ENCODE measurements at regions not wholly inside any gene's neighbourhood (a gene's known extent, or its start where the extent isn't known, plus 50 kb on each side); places are given as distances from the start of the nearest gene placed in this dataset.

GRCh38 chr4:38357546-38357945, 306.5 kb upstream of the KLF3 start:
- no peak for DNase-seq (ENCODE audit: low read depth)
- TF ChIP-seq CTCF (conservative IDR thresholded peaks at IDR 0.05; ENCODE audit: low read depth, low read length), result no peak
- no peak overlapping the region for H3K4me3 ChIP-seq (ENCODE audit: low read depth, low read length)

- no peak overlapping the region for H3K4me3 ChIP-seq (ENCODE audit: low read depth, low read length)
- TF ChIP-seq CTCF (conservative IDR thresholded peaks at IDR 0.05; ENCODE audit: low read depth, low read length), result no peak
- no peak for DNase-seq (ENCODE audit: low read depth)
Measured at GRCh38 chr4:38359113-38359512, 304.9 kb upstream of the KLF3 start.

GRCh38 chr4:38360201-38360600, 303.8 kb upstream of the KLF3 start:
- TF ChIP-seq CTCF (conservative IDR thresholded peaks at IDR 0.05; ENCODE audit: low read depth, low read length), result no peak
- no peak overlapping the region for H3K4me3 ChIP-seq (ENCODE audit: low read depth, low read length)
- no peak for DNase-seq (ENCODE audit: low read depth)

GRCh38 chr4:38364383-38364963, 299.5 kb upstream of the KLF3 start:
- H3K4me3 ChIP-seq (ENCODE audit: low read depth, low read length), result no peak overlapping the region
- DNase-seq (ENCODE audit: low read depth), result no peak
- no peak for TF ChIP-seq CTCF (conservative IDR thresholded peaks at IDR 0.05; ENCODE audit: low read depth, low read length)

- no peak for TF ChIP-seq CTCF (conservative IDR thresholded peaks at IDR 0.05; ENCODE audit: low read depth, low read length)
- no peak overlapping the region for H3K4me3 ChIP-seq (ENCODE audit: low read depth, low read length)
- DNase-seq (ENCODE audit: low read depth), result no peak
Measured at GRCh38 chr4:38365261-38365660, 298.7 kb upstream of the KLF3 start.

- no peak for TF ChIP-seq CTCF (conservative IDR thresholded peaks at IDR 0.05; ENCODE audit: low read depth, low read length)
- H3K4me3 ChIP-seq (ENCODE audit: low read depth, low read length), result no peak overlapping the region
- no peak for DNase-seq (ENCODE audit: low read depth)
Measured at GRCh38 chr4:38365748-38366310, 298.2 kb upstream of the KLF3 start.

GRCh38 chr4:38366456-38366855, 297.5 kb upstream of the KLF3 start:
- no peak overlapping the region for H3K4me3 ChIP-seq (ENCODE audit: low read depth, low read length)
- no peak for TF ChIP-seq CTCF (conservative IDR thresholded peaks at IDR 0.05; ENCODE audit: low read depth, low read length)
- no peak for DNase-seq (ENCODE audit: low read depth)
